ENCODE measurements at regions not wholly inside any gene's neighbourhood (a gene's known extent, or its start where the extent isn't known, plus 50 kb on each side); places are given as distances from the start of the nearest gene placed in this dataset.
A peak's percentile ranks its signal among the peaks of the same experiment; 100 is the strongest.

DNA sequence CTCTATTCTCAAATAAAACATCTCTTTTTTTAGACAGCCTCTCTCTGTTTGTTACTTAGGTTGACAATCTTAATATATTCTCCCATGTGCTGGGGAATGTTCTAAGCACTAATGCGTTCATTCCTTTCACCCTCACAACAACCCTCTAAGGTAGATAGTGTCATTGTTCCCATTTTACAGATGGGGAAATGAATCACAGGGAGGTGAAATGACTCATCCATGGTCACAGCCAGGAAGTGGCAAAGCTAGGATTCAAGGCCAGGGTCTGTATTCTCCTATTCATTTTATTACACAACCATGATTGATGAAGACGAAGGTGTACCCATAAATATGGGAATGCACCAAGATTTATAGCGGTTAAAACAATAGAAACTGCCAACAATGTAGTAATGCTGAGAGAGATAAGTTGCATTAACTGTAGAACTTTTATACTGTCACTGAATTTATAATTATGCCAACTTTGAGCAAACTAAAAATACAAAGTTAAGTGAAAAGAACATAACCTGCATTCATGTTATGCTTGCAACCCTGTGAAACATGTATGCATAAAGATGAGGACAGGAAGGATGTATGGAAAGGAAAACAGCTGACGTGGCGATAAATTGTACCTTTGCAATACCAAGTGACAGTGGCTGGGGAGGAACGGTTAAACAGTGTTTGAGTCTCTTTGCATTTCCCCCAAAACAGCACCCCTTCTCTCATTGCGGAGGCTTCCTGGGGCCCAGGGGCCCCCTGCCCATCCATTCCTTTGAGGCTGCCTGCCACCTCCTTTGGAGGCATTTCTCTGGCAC, 257.7 kb upstream of the AGAP1 start:
- Mint-ChIP-seq H3K9me3 (no peaks in the 10 kb centered on the region), H3K4me3 (no peak overlapping the region), H3K27ac (no peak overlapping the region), H3K4me1 (no peaks in the 10 kb centered on the region), H3K36me3 (no peaks in the 10 kb centered on the region)
- ATAC-seq (peak; percentile 49), DNase-seq (ENCODE audit: low spot score in 2 of 2) (no peak)

DNA sequence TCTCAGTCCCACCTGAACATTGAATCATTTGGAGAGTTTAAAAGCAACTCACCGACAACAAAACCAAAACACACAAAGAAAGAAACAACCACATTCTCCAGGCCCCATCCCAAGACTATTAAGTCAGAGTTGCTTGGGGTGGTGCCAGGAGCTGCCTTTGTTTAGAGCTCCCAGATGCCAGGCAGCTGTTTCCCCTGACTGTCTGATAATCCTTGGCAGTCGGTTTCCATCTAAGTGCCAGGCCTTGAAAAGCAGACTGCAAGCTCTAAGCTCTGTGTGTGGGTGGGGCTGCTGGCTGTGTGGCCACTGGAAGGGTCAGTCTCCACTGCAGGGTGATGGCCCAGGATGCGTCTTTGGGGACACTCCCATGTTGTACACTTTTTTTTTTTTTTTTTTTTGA, 255.3 kb upstream of the AGAP1 start:
- no peak for ATAC-seq
- H3K9me3 Mint-ChIP-seq = no peaks in the 10 kb centered on the region
- no peak for DNase-seq (ENCODE audit: low spot score in 2 of 2)
- H3K4me3 Mint-ChIP-seq = no peak overlapping the region
- H3K36me3 Mint-ChIP-seq = no peaks in the 10 kb centered on the region
- H3K4me1 Mint-ChIP-seq = no peaks in the 10 kb centered on the region
- H3K27ac Mint-ChIP-seq = no peak overlapping the region

DNA sequence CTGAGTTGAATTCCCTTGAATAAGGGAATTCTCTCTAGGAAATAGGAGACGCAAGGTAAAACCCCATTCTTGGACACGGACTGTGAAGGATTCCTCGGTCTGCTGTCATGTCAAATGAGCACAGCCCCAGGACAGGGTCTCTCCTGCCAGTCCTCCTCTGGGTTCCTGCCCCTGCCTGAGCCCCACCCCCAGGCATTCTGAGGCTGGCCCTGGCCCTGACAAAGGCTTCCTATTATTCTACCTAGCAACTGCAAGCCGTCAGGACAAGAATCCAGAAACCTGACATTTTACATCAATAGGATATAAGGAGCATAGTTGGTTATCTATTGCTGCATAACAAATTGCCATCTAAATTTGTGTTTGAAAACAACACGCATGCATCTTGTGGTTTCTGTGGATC, 253.3 kb upstream of the AGAP1 start:
- DNase-seq (ENCODE audit: low spot score in 2 of 2) (no peak), ATAC-seq (no peak)
- H3K9me3 Mint-ChIP-seq = no peaks in the 10 kb centered on the region
- H3K36me3 Mint-ChIP-seq = no peaks in the 10 kb centered on the region
- no peak overlapping the region for H3K27ac Mint-ChIP-seq
- H3K4me3 Mint-ChIP-seq = no peak overlapping the region
- H3K4me1 Mint-ChIP-seq = no peaks in the 10 kb centered on the region

DNA sequence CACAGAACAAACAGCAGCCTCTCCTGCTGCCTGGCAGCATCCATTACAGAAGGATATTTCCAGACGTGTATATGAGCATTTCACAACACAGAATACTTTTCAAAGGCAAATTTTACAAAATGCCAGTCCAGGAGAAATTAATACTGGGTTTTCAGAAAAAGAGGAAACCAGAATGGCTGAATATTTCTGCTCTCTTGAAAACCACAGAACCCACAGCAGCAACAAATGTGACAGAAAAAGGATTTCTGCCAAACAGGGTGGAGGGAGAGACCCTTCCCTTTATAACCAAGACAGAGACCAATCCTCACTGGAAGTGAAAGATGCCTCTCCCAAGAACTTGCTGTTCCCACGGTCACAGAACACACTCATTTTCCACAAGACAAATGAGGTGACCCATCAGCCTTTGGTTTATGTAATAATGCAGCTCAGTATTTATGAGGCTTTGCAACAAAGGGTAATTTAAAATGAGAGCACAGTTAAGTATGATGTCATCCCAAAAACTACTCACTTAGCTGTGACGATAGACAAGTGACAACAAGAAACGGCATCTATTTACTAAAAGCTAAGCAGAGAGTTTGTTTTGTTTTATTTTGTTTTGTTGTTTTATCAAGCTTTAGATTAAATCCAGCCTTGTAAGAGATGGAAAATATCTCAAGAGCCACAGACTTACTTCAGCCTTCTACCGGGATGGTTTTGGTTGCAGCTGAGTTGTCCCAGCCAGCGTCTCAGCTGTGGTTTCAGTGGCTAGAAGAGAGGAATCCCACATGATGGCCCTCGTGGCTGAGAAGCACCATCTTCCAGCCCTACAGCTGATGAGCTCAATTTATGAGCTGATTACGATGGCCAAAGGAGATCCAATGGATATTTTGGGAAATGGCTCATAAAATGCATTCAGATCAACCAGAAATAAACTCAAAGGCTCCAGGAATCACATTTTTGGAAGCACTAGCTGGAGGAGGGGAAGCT, 249.3 kb upstream of the AGAP1 start:
- H3K9me3 Mint-ChIP-seq = no peaks in the 10 kb centered on the region
- H3K4me1 Mint-ChIP-seq = no peaks in the 10 kb centered on the region

DNA sequence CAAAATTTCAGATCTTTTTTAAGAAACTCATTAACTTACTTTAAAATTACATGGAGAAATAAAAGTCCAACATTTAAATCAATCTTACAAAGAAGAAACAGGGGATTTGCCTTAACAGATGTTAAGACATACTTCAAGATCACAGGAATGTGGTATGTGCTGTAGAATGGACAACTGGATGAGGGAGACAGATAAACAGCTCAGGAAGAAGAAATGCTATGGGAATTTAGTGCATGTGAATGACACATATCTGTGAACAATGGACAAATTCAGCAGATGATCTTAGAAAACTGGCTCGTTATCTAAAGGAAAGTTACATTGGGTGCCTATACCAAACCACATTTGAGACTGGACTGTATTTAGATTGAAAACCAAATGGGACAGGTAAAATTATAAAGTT, 246.8 kb upstream of the AGAP1 start:
- H3K4me3 Mint-ChIP-seq = no peak overlapping the region
- DNase-seq (ENCODE audit: low spot score in 2 of 2) = no peak
- no peak for ATAC-seq
- no peaks in the 10 kb centered on the region for H3K9me3 Mint-ChIP-seq
- H3K36me3 Mint-ChIP-seq = no peaks in the 10 kb centered on the region
- no peak overlapping the region for H3K27ac Mint-ChIP-seq
- H3K4me1 Mint-ChIP-seq = no peaks in the 10 kb centered on the region

More for the DNA sequence above, 249.3 kb upstream of the AGAP1 start:
- no peaks in the 10 kb centered on the region for H3K36me3 Mint-ChIP-seq
- ATAC-seq (no peak), DNase-seq (ENCODE audit: low spot score in 2 of 2) (no peak)
- H3K4me3 Mint-ChIP-seq = no peak overlapping the region
- H3K27ac Mint-ChIP-seq = no peak overlapping the region

DNA sequence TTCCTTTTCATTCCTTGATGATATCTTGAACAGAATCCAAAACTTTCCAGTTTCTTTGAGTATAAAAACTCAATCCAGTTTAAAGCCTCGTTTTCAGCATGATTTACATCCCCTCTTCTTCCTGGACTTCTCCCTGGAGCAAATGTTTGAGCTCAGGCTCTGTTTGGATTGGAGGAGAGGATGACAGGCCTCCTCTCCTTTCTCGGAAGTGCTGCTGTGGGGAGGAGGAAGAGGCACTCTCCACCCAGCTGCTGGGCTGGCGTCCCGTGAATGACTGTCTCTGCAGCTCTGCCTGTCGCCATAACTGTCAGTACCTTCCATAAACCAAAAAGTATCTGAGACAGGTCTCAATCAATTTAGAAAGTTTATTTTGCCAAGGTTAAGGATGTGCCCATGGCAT, 238.2 kb upstream of the AGAP1 start:
- ATAC-seq = no peak
- Mint-ChIP-seq H3K36me3 (no peaks in the 10 kb centered on the region), H3K27ac (no peak overlapping the region), H3K4me1 (no peaks in the 10 kb centered on the region), H3K4me3 (no peak overlapping the region), H3K9me3 (no peaks in the 10 kb centered on the region)
- DNase-seq (ENCODE audit: low spot score in 2 of 2) = no peak

DNA sequence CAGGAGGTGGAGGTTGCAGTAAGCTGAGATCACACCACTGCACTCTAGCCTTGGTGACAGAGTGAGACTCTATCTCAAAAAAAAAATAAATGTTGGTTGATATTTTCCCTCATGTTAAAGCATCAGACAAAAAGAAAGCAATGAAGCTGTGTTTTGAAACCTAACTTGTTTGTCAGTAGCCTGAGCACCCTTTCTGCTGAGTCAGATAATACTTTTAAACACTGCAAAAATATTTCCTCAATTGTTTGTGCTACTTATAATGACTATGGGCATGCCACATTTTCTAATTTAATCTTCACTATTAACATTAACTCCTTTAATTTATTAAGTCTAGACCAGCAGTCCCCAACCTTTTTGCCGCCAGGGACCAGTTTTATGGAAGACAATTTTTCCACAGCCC, 236.3 kb upstream of the AGAP1 start:
- ATAC-seq = no peak
- Mint-ChIP-seq H3K27ac (no peak overlapping the region), H3K4me3 (no peak overlapping the region), H3K9me3 (no peaks in the 10 kb centered on the region), H3K4me1 (no peaks in the 10 kb centered on the region), H3K36me3 (no peaks in the 10 kb centered on the region)
- DNase-seq (ENCODE audit: low spot score in 2 of 2) = no peak

DNA sequence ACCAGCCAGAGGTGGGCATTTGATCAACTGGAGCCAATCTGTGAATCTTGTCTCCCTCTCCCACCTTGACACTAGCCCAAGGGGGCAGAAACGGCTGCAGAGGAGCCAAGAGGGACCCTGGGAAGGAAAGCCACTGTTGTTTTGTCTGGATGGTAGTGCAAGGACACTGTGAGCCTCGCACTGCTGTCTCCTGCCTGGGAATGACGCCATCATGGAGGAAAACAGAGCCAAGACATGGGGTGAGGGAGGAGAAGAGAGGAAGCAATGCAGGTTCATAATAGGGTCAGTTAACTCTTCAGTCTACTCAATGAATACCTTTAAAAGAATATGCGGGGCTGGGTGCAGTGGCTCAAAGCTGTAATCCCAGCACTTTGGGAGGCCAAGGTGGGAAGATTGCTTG, 231.1 kb upstream of the AGAP1 start:
- ATAC-seq = no peak
- Mint-ChIP-seq H3K36me3 (no peaks in the 10 kb centered on the region), H3K4me1 (peaks cover 7% of the 10 kb centered on the region), H3K27ac (no peak overlapping the region), H3K9me3 (no peaks in the 10 kb centered on the region), H3K4me3 (no peak overlapping the region)
- no peak for DNase-seq (ENCODE audit: low spot score in 2 of 2)

DNA sequence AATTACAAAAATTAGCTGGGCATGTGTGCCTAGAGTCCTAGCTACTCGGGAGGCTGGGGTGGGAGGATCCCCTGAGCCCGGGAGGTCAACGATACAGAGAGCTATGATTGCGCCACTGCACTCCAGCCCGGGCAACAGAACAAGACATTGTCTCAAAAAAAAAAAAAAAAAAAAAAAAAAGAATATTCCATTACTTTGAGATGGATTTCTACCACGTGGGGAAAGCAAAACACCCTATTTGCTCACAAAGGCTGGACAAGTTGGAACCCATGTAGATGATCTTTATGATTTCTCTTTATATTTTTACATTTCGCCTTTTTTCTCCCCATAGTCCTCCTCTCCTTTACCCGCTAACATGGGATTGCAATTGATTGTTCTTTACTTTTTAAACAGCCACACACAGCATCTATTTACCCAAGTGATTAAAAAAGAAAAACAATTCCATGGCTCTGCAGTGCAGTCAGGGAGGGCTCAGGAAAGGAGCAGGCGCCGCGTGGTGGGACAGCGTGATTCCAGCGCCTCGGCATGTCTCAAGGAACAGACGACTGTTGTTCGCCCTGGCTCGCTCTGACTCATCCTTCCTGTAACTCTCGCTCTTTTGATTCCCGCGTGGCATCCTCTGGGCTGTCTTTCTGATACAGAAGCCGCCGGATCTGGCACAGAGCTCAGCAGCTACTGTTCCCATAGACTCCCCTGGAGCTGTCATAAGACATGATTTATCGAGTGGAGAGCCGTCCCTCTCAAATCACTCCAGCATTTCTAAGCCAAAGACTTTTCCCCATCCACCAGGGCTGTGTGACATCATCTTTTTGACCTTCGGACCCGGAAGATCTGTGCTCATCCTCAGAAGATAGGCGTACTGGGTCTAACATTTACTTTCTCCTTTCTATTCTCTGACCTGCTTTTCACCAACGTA, 230.4 kb upstream of the AGAP1 start:
- H3K9me3 Mint-ChIP-seq = no peaks in the 10 kb centered on the region
- ATAC-seq (no peak), DNase-seq (ENCODE audit: low spot score in 2 of 2) (no peak)
- no peaks in the 10 kb centered on the region for H3K36me3 Mint-ChIP-seq
- peaks cover 13% of the 10 kb centered on the region for H3K4me1 Mint-ChIP-seq
- H3K27ac Mint-ChIP-seq = no peak overlapping the region
- H3K4me3 Mint-ChIP-seq = no peak overlapping the region

DNA sequence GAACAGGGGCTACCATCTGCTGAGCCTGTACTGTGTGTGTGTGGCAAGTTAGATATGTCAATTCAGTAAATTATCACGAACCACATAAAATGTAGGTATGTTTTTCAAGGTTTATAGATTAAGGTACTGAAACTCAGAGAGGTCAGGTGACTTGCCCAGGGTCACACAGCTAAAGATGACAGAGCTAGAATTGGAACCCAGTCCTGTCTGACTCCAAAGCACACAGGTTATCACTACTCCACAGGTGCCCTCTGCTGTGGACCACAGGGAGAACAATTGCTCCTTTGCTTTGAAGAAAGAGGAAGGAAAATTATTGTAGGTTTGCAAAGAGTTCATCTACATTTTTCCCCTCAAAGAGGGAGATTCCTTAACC, 229.7 kb upstream of the AGAP1 start:
- Mint-ChIP-seq H3K4me3 (no peak overlapping the region), H3K4me1 (peaks cover 13% of the 10 kb centered on the region), H3K27ac (no peak overlapping the region), H3K9me3 (no peaks in the 10 kb centered on the region), H3K36me3 (no peaks in the 10 kb centered on the region)
- ATAC-seq = no peak
- DNase-seq (ENCODE audit: low spot score in 2 of 2) = no peak

DNA sequence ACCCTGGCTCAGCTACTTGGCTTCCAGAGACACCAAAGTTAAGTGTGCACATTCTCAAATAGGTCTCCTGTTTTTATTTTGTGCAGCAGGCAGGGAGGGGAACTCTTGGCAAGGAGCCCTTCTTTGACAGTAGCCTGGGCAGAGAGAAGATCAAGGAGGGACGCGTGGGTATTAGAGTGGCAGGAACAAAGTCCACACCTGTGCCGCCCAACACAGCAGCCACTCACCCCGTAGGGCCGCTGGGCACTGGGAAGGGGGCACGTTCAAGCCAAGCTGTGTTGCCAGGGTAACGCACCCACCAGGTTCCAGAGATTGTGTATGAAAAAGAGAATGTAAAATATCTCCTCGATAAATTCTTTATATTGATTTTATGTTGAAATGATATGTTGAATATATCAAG, 229.3 kb upstream of the AGAP1 start:
- ATAC-seq (no peak), DNase-seq (ENCODE audit: low spot score in 2 of 2) (no peak)
- Mint-ChIP-seq H3K4me1 (peaks cover 13% of the 10 kb centered on the region), H3K36me3 (no peaks in the 10 kb centered on the region), H3K9me3 (no peaks in the 10 kb centered on the region), H3K27ac (no peak overlapping the region), H3K4me3 (no peak overlapping the region)

DNA sequence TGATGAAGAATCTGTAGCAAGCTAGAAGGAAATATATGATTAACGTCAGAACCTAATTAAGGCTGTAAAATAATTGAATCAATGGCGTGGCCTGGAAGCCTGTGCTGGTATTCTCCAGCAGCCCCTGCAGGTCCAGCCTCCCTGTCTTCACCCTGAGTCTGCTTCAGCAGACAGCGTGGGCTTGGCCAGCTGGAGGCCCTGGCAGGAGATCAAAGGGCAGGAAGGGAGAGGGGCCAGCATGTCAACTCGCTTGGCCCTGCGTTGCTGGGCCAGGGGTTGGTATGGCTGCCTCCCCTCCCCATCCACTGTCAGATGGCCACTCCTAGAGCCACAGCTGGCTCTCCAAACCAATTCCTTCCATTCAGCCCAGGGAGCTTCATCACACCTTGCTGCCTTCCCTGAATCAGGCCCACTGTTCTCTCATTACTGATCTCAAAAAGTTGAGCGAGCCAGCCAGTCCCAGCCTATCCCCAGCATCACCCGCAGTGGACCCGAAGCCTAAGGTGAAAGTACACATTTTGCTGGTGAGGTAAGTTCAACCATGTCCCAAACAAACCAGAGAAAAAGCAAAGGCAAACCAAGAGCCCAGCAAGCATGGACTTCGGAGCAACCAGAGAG, 228.4 kb upstream of the AGAP1 start:
- H3K36me3 Mint-ChIP-seq = no peaks in the 10 kb centered on the region
- DNase-seq (ENCODE audit: low spot score in 2 of 2) (no peak), ATAC-seq (no peak)
- H3K9me3 Mint-ChIP-seq = no peaks in the 10 kb centered on the region
- no peak overlapping the region for H3K4me3 Mint-ChIP-seq
- no peak overlapping the region for H3K27ac Mint-ChIP-seq
- H3K4me1 Mint-ChIP-seq = peaks cover 13% of the 10 kb centered on the region

DNA sequence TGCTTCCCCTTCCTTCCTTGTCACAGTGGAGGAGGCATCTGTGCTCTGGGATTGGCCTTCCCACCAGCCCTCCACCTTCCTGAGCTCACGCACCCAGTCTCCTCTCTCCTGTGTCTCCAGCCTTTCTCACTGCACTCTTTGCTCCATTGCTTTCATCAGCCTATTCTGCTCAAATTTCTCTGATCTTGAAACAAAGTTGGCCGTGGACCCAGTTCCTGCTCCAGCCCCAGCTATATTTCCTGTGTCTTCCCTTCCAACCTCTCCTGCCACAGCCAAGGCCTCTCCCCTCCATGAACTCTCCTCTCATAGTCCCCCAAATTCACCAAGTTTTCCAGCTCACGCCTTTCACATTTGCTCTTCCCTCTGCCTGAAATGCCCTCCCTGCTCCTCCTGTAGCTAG, 226.6 kb upstream of the AGAP1 start:
- Mint-ChIP-seq H3K9me3 (no peaks in the 10 kb centered on the region), H3K36me3 (no peaks in the 10 kb centered on the region), H3K4me1 (peaks cover 23% of the 10 kb centered on the region), H3K27ac (no peak overlapping the region), H3K4me3 (no peak overlapping the region)
- DNase-seq (ENCODE audit: low spot score in 2 of 2) (no peak), ATAC-seq (no peak)

DNA sequence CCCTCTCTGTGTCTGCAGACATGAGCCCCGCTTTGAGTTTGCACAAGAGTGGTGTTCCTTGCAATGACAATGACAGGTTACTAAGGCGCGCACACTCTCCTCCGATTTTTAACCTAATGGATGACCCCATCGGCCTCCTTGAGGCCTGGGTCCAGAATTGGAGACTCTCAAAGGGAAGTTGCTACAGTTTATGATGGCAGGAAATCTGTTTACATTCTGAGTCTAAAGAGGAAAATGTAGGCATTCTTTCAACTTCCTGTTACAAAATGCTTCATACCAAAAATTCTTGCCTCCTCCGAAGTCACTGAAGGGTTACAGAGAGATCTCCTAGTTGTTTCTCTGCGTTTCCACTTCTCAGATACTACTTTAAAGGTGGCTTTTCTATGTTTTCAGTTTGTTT, 225.3 kb upstream of the AGAP1 start:
- H3K36me3 Mint-ChIP-seq = no peaks in the 10 kb centered on the region
- no peak for ATAC-seq
- peaks cover 25% of the 10 kb centered on the region for H3K4me1 Mint-ChIP-seq
- no peaks in the 10 kb centered on the region for H3K9me3 Mint-ChIP-seq
- no peak overlapping the region for H3K27ac Mint-ChIP-seq
- DNase-seq (ENCODE audit: low spot score in 2 of 2) = no peak
- no peak overlapping the region for H3K4me3 Mint-ChIP-seq

DNA sequence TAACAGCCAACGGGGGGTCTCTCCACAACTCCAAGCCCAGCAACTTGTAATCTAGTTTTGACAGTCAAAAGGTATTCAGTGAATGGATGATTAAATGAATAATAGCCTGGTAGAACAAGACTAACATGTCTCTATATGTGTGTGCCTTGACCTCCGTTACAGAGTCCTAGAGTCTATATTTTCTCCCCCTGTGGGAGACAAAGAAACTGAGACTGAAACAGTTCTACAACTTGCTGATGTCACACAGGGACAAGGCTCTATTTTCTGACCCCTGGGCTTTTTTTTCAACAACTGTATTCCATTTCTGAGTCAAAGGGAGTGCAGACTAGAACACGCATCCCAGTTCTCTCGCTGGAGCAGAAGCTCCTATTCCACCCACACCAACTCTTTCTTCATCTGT, 223.6 kb upstream of the AGAP1 start:
- H3K9me3 Mint-ChIP-seq = no peaks in the 10 kb centered on the region
- H3K36me3 Mint-ChIP-seq = no peaks in the 10 kb centered on the region
- peaks cover 25% of the 10 kb centered on the region for H3K4me1 Mint-ChIP-seq
- H3K4me3 Mint-ChIP-seq = no peak overlapping the region
- ATAC-seq (peak; percentile 38), DNase-seq (ENCODE audit: low spot score in 2 of 2) (no peak)
- H3K27ac Mint-ChIP-seq = no peak overlapping the region
